HepG2 (cell line): ENCODE measurements at regions not wholly inside any gene's neighbourhood (a gene's known extent, or its start where the extent isn't known, plus 50 kb on each side); places are given as distances from the start of the nearest gene placed in this dataset.

Experiments used
- CBFB ChIP-seq: sonication (generic); formaldehyde crosslinking; IDR thresholded peaks from 2 replicates; pipeline ENCODE4 v1.4.0; 2020; ENCODE audit warnings: missing genetic modification reagents
- CTCF ChIP-seq: sonication (generic); formaldehyde crosslinking; IDR thresholded peaks from 2 replicates; pipeline ENCODE4 v1.5.0; 2020; ENCODE audit warnings: mild to moderate bottlenecking, missing genetic modification reagents, moderate library complexity
- MAX ChIP-seq: IDR thresholded peaks from 2 replicates; pipeline ENCODE4 v1.6.1; 2012; ENCODE audit warnings: inconsistent platforms
- PAX8 ChIP-seq: sonication (generic); formaldehyde crosslinking; IDR thresholded peaks from 2 replicates; pipeline ENCODE4 v1.8.0; 2022; ENCODE audit warnings: mild to moderate bottlenecking, missing genetic modification reagents, borderline replicate concordance
- REST ChIP-seq, 2 experiments: IDR thresholded peaks; 2 replicates each; pipeline ENCODE4 v1.6.1; 2011 to 2012; ENCODE audit warnings: low read length in 2 of 2, borderline replicate concordance in 1 of 2, low read depth in 1 of 2, mild to moderate bottlenecking in 1 of 2, moderate library complexity in 1 of 2
- SNAPC5 ChIP-seq: sonication (generic); formaldehyde crosslinking; IDR thresholded peaks from 2 replicates; pipeline ENCODE4 v1.8.1; 2023; ENCODE audit warnings: mild to moderate bottlenecking, missing genetic modification reagents, borderline replicate concordance
- SNRNP70 ChIP-seq: fragments of 200-400 bp; formaldehyde crosslinking; IDR thresholded peaks from 2 replicates; pipeline ENCODE4 v1.6.1; 2017; ENCODE audit warnings: mild to moderate bottlenecking, low read depth, low read length, moderate library complexity
- ZBTB40 ChIP-seq, 2 experiments: fragments of 450-650 bp in 1 of 2; sonication (generic) in 1 of 2; formaldehyde crosslinking in 1 of 2; IDR thresholded peaks; 2 replicates each; pipeline versions ENCODE4 v1.6.1 to v1.8.0; 2016 to 2022; ENCODE audit warnings: antibody characterized with exemption in 1 of 2, mild to moderate bottlenecking in 1 of 2, missing genetic modification reagents in 1 of 2
- ZNF609 ChIP-seq: sonication (generic); formaldehyde crosslinking; IDR thresholded peaks from 2 replicates; pipeline ENCODE4 v1.4.0; 2020; ENCODE audit warnings: mild to moderate bottlenecking, missing genetic modification reagents, borderline replicate concordance

- TF ChIP-seq ZNF609 (CRISPR knock-in tag) (no peak), ZBTB40 (IDR thresholded peaks at IDR 0.05) (no peak), ZBTB40 (CRISPR knock-in tag; IDR thresholded peaks at IDR 0.05) (no peak), REST (IDR thresholded peaks at IDR 0.05; ENCODE audit: borderline replicate concordance in 1 of 2, low read depth in 1 of 2, low read length in 2 of 2) (no peak), PAX8 (no peak), CBFB (no peak), CTCF (CRISPR knock-in tag) (no peak), SNRNP70 (no peak), SNAPC5 (no peak), MAX (no peak)
Observed at GRCh38 chr14:45650754-45651153, 397.8 kb upstream of the MIS18BP1 start.
